ENCODE measurements at regions not wholly inside any gene's neighbourhood (a gene's known extent, or its start where the extent isn't known, plus 50 kb on each side); places are given as distances from the start of the nearest gene placed in this dataset.

DNA sequence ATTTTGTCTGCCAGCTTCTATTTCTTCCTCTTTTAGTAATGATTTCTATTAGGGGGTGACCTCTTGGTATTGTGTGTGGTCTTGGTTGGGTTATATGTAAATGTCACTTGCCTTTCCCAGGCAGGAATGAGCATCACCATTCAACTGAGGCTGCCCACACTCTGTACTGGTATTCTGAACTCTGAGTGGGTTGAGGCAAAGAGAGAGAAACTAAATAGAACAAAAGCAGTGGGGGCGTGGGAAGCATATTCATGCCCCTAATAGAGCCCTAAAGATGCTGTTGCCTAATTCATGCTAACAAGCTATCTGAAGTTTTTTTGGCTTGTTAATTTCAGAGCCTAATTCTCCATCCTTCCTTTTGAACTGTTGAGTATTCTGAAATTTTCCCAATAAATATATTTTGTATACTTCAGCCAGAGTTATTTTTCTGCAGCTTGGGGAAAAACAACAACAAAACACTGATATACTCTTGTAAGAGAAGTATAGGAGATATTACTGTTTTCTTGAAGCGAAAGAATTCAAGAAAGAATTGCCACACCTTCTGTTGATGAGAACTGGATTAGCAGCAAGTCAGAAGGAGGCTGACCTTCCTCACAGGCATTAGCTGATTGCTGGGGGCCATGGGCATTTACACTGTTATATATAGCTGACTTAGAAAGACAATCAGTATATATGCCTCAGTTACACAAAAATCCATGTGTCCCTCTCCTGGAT lies 315.8 kb upstream of the KLF12 start:
- H3K4me3 ChIP-seq (ENCODE audit: low read length), result no peak overlapping the region
- no peaks in the 10 kb centered on the region for H3K9me3 Mint-ChIP-seq
- no peaks in the 10 kb centered on the region for H3K9me3 ChIP-seq (ENCODE audit: control insufficient read depth in 1 of 2, insufficient read depth in 1 of 2, low read length in 2 of 2)
- no peak overlapping the region for H3K27ac ChIP-seq (ENCODE audit: low read depth in 1 of 2, low read length in 2 of 2)
- ATAC-seq (ENCODE audit: poor library complexity) (no peak), DNase-seq (no peak)
- H3K27me3 ChIP-seq (ENCODE audit: control insufficient read depth in 1 of 2, insufficient read depth in 2 of 2, low read length in 2 of 2), result peaks cover 0 to 6% of the 10 kb centered on the region in 2 experiments
- H3K4me1 ChIP-seq (ENCODE audit: insufficient read depth, low read length), result no peaks in the 10 kb centered on the region
- TF ChIP-seq, protein P1, sequence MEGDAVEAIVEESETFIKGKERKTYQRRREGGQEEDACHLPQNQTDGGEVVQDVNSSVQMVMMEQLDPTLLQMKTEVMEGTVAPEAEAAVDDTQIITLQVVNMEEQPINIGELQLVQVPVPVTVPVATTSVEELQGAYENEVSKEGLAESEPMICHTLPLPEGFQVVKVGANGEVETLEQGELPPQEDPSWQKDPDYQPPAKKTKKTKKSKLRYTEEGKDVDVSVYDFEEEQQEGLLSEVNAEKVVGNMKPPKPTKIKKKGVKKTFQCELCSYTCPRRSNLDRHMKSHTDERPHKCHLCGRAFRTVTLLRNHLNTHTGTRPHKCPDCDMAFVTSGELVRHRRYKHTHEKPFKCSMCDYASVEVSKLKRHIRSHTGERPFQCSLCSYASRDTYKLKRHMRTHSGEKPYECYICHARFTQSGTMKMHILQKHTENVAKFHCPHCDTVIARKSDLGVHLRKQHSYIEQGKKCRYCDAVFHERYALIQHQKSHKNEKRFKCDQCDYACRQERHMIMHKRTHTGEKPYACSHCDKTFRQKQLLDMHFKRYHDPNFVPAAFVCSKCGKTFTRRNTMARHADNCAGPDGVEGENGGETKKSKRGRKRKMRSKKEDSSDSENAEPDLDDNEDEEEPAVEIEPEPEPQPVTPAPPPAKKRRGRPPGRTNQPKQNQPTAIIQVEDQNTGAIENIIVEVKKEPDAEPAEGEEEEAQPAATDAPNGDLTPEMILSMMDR (IDR thresholded peaks at IDR 0.05), result no peak
- intact Hi-C loops (cut with DNase I, micrococcal nuclease), result no loop called here
- no peak overlapping the region for H3K27ac Mint-ChIP-seq
- peaks cover 20% of the 10 kb centered on the region for H3K27me3 Mint-ChIP-seq
- CTCF ChIA-PET, result no interaction called here
- no peaks in the 10 kb centered on the region for H3K36me3 Mint-ChIP-seq (ENCODE audit: low read depth)
- POLR2A ChIA-PET, result no interaction called here
- H3K4me3 Mint-ChIP-seq, result no peak overlapping the region
- no peaks in the 10 kb centered on the region for H3K4me1 Mint-ChIP-seq (ENCODE audit: low read depth)
- H3K36me3 ChIP-seq (ENCODE audit: insufficient read depth, low read length), result no peaks in the 10 kb centered on the region

DNA sequence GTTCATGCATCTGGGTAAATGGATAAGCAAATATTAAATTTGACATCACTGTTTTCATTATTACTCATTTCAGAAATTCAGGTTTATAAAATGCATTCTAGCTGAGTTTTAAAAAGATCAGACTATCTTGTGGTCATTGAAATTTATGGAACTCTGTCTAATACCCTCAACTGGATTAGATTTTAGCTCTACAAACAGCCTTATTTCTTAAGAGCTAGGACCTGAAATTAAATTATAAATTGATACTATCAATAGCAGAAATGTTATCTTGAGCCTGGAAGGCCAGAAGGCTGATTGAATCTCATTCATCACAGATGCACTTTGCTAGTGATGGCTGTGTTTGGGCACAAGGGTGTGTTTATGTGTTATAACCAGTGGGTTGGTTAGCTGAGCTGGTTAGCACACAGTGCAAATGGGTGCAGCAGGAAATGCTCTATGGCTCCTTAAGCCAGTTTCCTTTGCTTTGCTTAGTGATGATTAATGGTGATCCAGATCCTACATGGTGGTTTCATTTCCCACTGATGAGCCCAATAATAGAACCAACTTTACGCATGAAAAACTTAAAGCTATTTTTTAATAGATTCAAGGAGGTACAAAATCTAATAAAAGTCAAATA lies 310.8 kb upstream of the KLF12 start:
- Histone ChIP-seq H3K9me3 (ENCODE audit: control insufficient read depth in 1 of 2, insufficient read depth in 1 of 2, low read length in 2 of 2) (no peaks in the 10 kb centered on the region), H3K36me3 (ENCODE audit: insufficient read depth, low read length) (no peaks in the 10 kb centered on the region), H3K27me3 (ENCODE audit: control insufficient read depth in 1 of 2, insufficient read depth in 2 of 2, low read length in 2 of 2) (no peaks in the 10 kb centered on the region), H3K27ac (ENCODE audit: low read depth in 1 of 2, low read length in 2 of 2) (no peak overlapping the region), H3K4me3 (ENCODE audit: low read length) (no peak overlapping the region), H3K4me1 (ENCODE audit: insufficient read depth, low read length) (no peaks in the 10 kb centered on the region)
- ChIA-PET POLR2A (no interaction called here), CTCF (no interaction called here)
- H3K9me3 Mint-ChIP-seq, result peaks cover 2% of the 10 kb centered on the region
- ATAC-seq (ENCODE audit: poor library complexity) (no peak), DNase-seq (no peak)
- intact Hi-C loops (cut with DNase I, micrococcal nuclease), result no loop called here
- H3K36me3 Mint-ChIP-seq (ENCODE audit: low read depth), result no peaks in the 10 kb centered on the region
- no peaks in the 10 kb centered on the region for H3K4me1 Mint-ChIP-seq (ENCODE audit: low read depth)
- H3K4me3 Mint-ChIP-seq, result no peak overlapping the region
- TF ChIP-seq, protein P1 (IDR thresholded peaks at IDR 0.05), result no peak
- no peak overlapping the region for H3K27ac Mint-ChIP-seq
- H3K27me3 Mint-ChIP-seq, result no peaks in the 10 kb centered on the region

DNA sequence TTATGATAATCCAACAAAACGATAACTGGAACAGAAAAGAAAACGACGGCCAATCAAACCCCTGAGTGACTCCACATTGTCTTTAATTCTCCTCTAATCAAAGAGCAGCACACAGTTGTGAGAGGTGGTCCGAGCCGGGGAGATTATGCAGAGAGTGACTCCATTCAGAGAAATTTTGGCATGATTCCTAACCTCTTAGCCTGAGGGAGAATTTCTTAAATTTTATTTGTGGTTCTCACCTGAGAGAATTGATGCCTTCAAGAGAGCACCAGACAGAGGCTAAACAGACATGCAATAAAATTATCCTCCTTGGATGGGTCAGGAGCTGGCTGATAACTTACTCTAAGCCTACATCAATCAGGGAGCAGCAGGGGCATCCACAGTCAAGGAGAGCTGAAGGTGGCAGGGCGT lies 310.0 kb upstream of the KLF12 start:
- H3K27ac Mint-ChIP-seq, result no peak overlapping the region
- DNase-seq, result no peak
- ATAC-seq (ENCODE audit: poor library complexity), result no peak
- TF ChIP-seq, protein P1 (IDR thresholded peaks at IDR 0.05), result no peak
- intact Hi-C loops (cut with DNase I, micrococcal nuclease), result no loop called here
- H3K36me3 ChIP-seq (ENCODE audit: insufficient read depth, low read length), result no peaks in the 10 kb centered on the region
- H3K4me1 Mint-ChIP-seq (ENCODE audit: low read depth), result no peaks in the 10 kb centered on the region
- peaks cover 2% of the 10 kb centered on the region for H3K9me3 Mint-ChIP-seq
- no peaks in the 10 kb centered on the region for H3K36me3 Mint-ChIP-seq (ENCODE audit: low read depth)
- POLR2A ChIA-PET, result no interaction called here
- CTCF ChIA-PET, result no interaction called here
- H3K9me3 ChIP-seq (ENCODE audit: control insufficient read depth in 1 of 2, insufficient read depth in 1 of 2, low read length in 2 of 2), result no peaks in the 10 kb centered on the region
- H3K4me1 ChIP-seq (ENCODE audit: insufficient read depth, low read length), result no peaks in the 10 kb centered on the region
- no peaks in the 10 kb centered on the region for H3K27me3 ChIP-seq (ENCODE audit: control insufficient read depth in 1 of 2, insufficient read depth in 2 of 2, low read length in 2 of 2)
- H3K27ac ChIP-seq (ENCODE audit: low read depth in 1 of 2, low read length in 2 of 2), result no peak overlapping the region
- H3K4me3 ChIP-seq (ENCODE audit: low read length), result no peak overlapping the region
- H3K27me3 Mint-ChIP-seq, result no peaks in the 10 kb centered on the region
- no peak overlapping the region for H3K4me3 Mint-ChIP-seq
